ENCODE measurements at regions not wholly inside any gene's neighbourhood (a gene's known extent, or its start where the extent isn't known, plus 50 kb on each side); places are given as distances from the start of the nearest gene placed in this dataset.

DNA sequence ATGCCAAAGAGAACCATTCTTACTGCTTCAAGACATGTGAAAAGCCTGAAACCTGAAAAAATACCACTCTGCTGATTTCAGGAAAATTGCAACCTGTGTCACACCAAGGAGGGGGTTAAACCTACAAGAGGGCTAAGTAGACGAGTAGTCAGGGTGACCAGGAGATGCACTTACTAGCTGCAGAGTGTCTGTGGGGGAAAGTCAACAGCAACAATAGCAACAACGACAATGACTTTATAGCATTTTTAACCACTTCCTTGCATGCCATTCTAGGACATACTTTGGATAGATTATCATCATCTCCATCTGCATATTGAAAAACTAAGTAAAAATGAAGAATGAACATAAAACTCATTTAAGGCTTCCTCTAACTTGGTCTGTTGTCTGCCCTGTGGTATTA, 902.7 kb downstream of the BCL11B start:
- DNase-seq (ENCODE audit: low read depth): no peak

- DNase-seq (ENCODE audit: low read depth): no peak
These were observed 901.6 kb downstream of the BCL11B start for GRCh38 chr14:98370352-98370751.

GRCh38 chr14:98371141-98371540, 900.9 kb downstream of the BCL11B start:
- DNase-seq (ENCODE audit: low read depth): no peak

DNA sequence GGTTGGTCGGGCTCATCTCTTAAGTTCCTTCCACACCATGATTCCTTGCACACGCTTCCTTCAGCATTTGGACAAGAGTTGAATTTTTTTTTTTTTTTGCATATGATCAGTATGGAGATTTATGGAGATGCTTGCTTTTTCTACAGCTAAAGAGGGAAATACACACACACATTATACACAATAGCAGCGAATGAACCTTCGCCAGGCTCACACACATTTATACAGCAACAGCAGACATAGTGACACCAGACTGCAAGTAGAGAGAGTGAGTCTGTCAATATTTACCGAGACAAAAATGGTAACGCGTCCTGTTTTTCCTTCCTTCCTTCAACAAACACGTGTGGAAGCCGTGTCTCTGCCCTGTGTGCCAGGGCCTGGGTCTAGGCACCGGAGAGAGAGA, 897.9 kb downstream of the BCL11B start:
- DNase-seq (ENCODE audit: low read depth): no peak

GRCh38 chr14:98375566-98375965, 896.4 kb downstream of the BCL11B start:
- DNase-seq (ENCODE audit: low read depth): no peak

DNA sequence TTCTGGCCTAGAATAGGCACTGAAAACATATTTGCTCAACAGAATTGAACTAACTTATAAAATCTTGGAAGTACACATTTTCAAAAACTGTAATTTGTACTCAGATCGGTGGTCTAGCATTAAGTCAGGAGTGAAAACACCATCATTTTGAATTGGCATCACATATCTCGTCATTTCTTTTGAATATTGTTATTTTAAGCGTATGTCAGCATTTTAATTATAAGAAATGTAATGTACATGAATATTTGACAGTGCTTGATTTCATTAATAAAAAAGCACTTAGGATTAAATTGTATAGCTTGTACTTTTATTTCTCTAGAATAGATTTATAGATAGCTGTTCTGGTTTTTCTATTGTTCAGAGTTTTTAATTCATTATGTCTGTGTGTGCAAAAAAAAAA, 892.2 kb downstream of the BCL11B start:
- no peak for DNase-seq (ENCODE audit: low read depth)

DNA sequence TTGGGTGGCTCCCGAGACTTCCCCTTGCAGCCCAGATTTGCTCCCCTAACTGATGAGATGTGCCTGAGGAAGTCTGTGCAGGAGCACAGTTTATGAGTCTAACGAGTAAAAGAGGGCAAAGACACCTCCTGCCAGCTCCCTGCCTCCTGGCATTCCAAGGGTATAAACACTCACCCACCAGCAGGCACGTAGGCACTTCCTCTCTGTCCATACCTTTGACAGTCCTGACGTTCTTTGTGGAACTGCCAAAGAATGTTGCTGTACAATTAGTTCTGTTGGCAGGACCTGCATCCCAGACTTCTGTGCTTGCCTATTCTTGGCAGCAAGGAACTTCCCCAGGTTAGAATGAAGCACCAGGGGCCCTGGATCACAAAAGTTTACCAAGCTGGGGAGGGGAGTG, 889.3 kb downstream of the BCL11B start:
- no peak for DNase-seq (ENCODE audit: low read depth)

- DNase-seq (ENCODE audit: low read depth): no peak
These were observed 886.1 kb downstream of the BCL11B start for GRCh38 chr14:98385851-98386250.

- DNase-seq (ENCODE audit: low read depth): no peak
These were observed 880.9 kb downstream of the BCL11B start for GRCh38 chr14:98391061-98391460.

DNA sequence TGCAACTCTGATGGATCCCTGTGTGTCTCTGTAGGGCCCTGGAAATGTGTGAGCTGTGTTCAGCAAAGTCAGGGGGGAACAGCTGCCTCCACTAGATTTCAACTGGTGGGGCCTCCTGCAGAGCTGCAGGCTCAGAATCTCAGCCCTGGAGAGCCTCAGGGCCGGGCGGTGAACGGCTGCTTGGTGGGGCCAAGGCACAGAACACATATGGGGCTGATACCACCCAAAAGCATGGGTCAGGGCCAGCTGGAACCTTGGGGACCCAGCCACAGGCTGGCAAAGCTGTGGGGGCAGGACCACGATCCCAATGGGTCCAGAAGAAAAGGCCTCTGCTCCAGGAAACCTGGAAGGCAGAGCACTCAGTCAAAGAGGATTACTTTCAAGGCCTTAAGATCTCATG, 878.5 kb downstream of the BCL11B start:
- DNase-seq (ENCODE audit: low read depth): no peak

- no peak for DNase-seq (ENCODE audit: low read depth)
These were observed 867.2 kb downstream of the BCL11B start for GRCh38 chr14:98404811-98405210.

GRCh38 chr14:98408024-98408555, 863.9 kb downstream of the BCL11B start:
- no peak for DNase-seq (ENCODE audit: low read depth)

- DNase-seq (ENCODE audit: low read depth): no peak
These were observed 863.3 kb downstream of the BCL11B start for GRCh38 chr14:98408713-98409112.

DNA sequence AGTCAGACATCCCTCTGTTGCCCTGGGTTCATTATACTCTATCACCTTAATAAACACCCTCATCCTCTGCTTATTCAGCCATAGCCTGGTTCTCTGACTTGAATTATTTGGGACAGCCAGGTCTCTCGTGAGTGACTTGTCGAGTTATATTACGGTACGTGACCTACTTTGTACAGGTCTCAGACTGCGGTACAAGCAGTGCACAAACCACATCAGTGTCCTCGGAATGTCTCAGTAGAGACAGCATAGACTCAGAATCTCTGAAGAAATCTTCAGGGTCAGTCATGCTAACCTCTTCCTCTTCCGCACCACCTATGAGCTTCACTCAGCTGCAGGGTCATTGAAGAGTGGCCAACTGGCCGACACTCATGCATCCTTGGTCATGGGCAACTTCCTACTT, 860.8 kb downstream of the BCL11B start:
- no peak for DNase-seq (ENCODE audit: low read depth)

GRCh38 chr14:98412431-98412830, 859.6 kb downstream of the BCL11B start:
- DNase-seq (ENCODE audit: low read depth): no peak

GRCh38 chr14:98415766-98416165, 856.2 kb downstream of the BCL11B start:
- no peak for DNase-seq (ENCODE audit: low read depth)

DNA sequence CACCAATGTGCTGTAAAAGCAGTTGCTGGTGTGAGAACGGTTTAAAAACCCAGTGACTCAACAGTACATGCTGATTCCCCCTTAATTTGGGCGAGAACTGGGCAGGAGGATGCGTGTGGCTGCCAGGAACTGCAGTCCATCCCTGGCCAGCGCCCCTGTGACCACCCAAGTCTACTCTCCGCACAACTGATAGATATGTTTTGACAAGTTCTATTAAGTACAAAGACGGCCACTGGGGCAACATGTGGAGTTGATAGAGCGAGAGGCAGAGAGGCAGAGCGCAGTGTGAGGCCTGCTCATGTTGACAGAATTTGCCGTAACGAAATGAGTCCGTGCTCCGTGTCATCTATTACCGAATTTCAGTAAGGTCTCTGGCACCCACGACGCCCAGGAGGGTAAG, 855.0 kb downstream of the BCL11B start:
- DNase-seq (ENCODE audit: low read depth): no peak

GRCh38 chr14:98428483-98428994, 843.5 kb downstream of the BCL11B start:
- DNase-seq (ENCODE audit: low read depth): no peak

GRCh38 chr14:98433436-98433835, 838.6 kb downstream of the BCL11B start:
- no peak for DNase-seq (ENCODE audit: low read depth)

DNA sequence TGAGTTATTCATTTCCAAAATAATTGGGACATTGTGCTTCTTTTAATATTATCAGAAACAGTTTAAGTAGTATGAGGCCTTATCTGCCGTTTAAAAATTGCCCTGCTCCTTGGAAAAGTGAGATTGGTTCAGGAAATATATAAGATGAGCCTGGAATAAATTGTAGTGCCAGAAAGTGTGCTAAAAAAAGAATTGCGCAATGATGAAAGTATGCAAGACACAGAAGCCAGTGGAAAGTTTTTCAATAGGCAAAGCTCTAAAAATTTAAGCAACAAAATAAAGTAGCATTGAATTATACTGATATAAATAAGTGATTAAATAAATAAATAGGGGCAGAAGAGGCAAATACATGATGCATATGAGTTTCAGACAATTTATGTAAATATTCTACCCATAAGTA, 834.9 kb downstream of the BCL11B start:
- DNase-seq (ENCODE audit: low read depth): no peak

- no peak for DNase-seq (ENCODE audit: low read depth)
These were observed 827.9 kb downstream of the BCL11B start for GRCh38 chr14:98444077-98444476.

- DNase-seq (ENCODE audit: low read depth): no peak
These were observed 826.3 kb downstream of the BCL11B start for GRCh38 chr14:98445718-98446117.

DNA sequence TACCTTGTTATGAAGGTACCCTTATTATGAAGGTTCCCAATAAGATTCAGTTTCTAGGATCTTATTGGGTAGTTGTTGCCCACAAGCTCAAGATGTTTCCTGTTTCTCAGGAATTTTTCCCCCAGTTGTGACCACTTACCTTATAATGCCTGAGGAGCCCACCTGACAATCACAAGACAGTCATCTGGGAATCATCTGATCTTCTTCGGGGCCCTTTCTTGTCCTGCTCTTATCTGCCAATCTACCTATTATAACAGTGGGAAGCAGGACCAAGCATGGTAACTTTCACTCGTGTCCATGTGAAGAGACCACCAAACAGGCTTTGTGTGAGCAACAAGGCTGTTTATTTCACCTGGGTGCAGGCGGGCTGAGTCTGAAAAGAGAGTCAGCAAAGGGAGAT, 825.5 kb downstream of the BCL11B start:
- DNase-seq (ENCODE audit: low read depth): no peak

- DNase-seq (ENCODE audit: low read depth): no peak
These were observed 815.8 kb downstream of the BCL11B start for GRCh38 chr14:98456231-98456630.

GRCh38 chr14:98458702-98459101, 813.3 kb downstream of the BCL11B start:
- DNase-seq (ENCODE audit: low read depth): no peak
